SK-N-MC (cell line): ENCODE measurements at regions not wholly inside any gene's neighbourhood (a gene's known extent, or its start where the extent isn't known, plus 50 kb on each side); places are given as distances from the start of the nearest gene placed in this dataset.
A peak's percentile ranks its signal among the peaks of the same experiment; 100 is the strongest.

Experiments
- DNase-seq: peaks from one replicate; pipeline ENCODE4 v3.0.0-alpha.2; 2011; ENCODE audit warnings: low read depth, low spot score
- H3K27ac ChIP-seq: fragments of 200-600 bp; sonication (generic); 2 replicates; pipeline ENCODE4 v1.5.1; 2016; ENCODE audit warnings: mixed run types
- H3K36me3 ChIP-seq: fragments of 200-600 bp; sonication (generic); 2 replicates; pipeline ENCODE4 v1.6.1; 2017; ENCODE audit warnings: antibody characterized with exemption, low read length, mixed read lengths; ENCODE audit not compliant: insufficient read depth
- H3K4me3 ChIP-seq: fragments of 200-600 bp; sonication (generic); 2 replicates; pipeline ENCODE4 v1.5.1; 2016
- H3K9ac ChIP-seq: fragments of 200-600 bp; sonication (generic); 2 replicates; pipeline ENCODE4 v1.8.0; 2017; ENCODE audit warnings: mixed run types, mixed read lengths; ENCODE audit not compliant: insufficient read length
- H3K9me3 ChIP-seq: fragments of 200-600 bp; sonication (generic); 2 replicates; pipeline ENCODE4 v1.6.1; 2017; ENCODE audit warnings: low read depth, mild to moderate bottlenecking, antibody characterized with exemption, low read length, moderate library complexity, mixed read lengths
- EZH2 ChIP-seq: fragments of 200-600 bp; sonication (generic); IDR thresholded peaks from one replicate; pipeline ENCODE4 v1.6.1; 2017; ENCODE audit warnings: antibody characterized with exemption
- FOXP2 ChIP-seq: optimal IDR thresholded peaks from 2 replicates; pipeline ENCODE3; 2011; ENCODE audit warnings: mild to moderate bottlenecking, moderate library complexity; ENCODE audit not compliant: insufficient read depth; ENCODE audit errors: extremely low read length, control extremely low read depth
- POLR2AphosphoS5 ChIP-seq: IDR thresholded peaks from 2 replicates; pipeline ENCODE4 v1.6.1; 2012; ENCODE audit warnings: mild to moderate bottlenecking, low read depth, low read length, borderline replicate concordance

- TF ChIP-seq EZH2, result no peak
- H3K9ac ChIP-seq, result no peak overlapping the region
These were observed 1015.2 kb upstream of the PHF14 start for GRCh38 chr7:9958486-9958885.

DNA sequence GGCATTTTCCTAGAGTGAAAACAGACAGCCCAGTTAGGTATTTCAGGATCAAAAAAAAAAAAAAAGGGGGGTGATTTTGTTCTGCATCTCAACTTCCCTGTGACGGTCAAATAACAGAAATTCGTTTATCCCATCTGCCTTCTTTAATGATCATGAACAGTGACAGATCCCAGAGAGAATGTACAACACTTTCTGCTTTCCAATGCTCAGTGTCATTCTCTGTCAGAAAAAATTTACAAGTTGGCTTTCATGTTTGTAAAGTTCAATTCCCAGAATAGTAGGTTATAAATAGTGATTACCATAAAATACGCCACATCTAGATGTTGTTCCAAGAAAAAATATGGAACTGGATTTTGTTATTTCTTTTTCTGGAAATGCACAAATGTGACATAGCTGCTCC lies 1013.2 kb upstream of the PHF14 start:
- Histone ChIP-seq H3K9ac (no peak overlapping the region), H3K9me3 (no peaks in the 10 kb centered on the region), H3K27ac (no peak overlapping the region), H3K36me3 (no peaks in the 10 kb centered on the region), H3K4me3 (no peak overlapping the region)
- TF ChIP-seq POLR2AphosphoS5, result no peak
- TF ChIP-seq FOXP2, result no peak
- TF ChIP-seq EZH2, result no peak
- DNase-seq, result no peak

More at GRCh38 chr7:9958486-9958885, 1015.2 kb upstream of the PHF14 start:
- no peak for DNase-seq
- H3K27ac ChIP-seq, result no peak overlapping the region
- H3K9me3 ChIP-seq, result no peaks in the 10 kb centered on the region
- H3K4me3 ChIP-seq, result no peak overlapping the region
- no peaks in the 10 kb centered on the region for H3K36me3 ChIP-seq

DNA sequence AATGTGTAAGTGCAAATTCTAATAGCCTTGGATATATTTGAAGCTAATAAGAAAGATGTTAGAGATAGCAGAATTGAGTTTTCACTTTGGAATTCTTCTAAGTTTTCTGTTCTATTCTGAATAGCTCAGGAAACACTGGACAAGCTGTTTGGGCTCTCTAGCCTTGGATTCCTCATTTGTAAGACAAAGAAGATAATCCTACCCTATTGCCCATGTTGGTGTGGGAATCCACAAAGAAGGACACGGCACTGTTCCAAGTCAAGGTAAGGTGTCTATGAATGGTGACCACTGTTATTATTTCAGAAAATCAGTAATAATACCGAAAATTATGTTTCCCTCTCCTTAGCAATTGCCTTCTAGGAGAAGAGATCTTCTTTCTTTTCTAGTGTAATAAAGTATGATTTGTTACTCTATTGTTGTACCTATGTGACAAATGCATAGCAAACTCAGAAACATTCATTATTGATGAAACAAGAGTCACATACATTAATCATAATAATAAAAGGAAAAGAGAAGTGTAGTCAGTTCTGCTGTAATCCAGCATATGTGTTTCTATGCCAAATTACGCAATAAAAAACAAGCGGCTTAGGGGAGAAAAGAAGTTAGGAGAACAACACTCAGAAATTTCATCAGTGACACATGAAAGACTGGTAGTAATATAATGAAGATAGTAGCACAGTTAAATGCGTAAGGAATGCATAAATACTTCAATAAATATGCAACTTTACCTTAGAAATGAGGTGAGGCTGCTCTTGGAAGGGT lies 1012.3 kb upstream of the PHF14 start:
- Histone ChIP-seq H3K9ac (no peak overlapping the region), H3K36me3 (no peaks in the 10 kb centered on the region), H3K27ac (no peak overlapping the region), H3K4me3 (no peak overlapping the region), H3K9me3 (no peaks in the 10 kb centered on the region)
- TF ChIP-seq FOXP2 (no peak), EZH2 (no peak), POLR2AphosphoS5 (no peak)
- DNase-seq, result no peak

- Histone ChIP-seq H3K9ac (no peak overlapping the region), H3K27ac (no peak overlapping the region), H3K9me3 (no peaks in the 10 kb centered on the region), H3K36me3 (no peaks in the 10 kb centered on the region), H3K4me3 (no peak overlapping the region)
- TF ChIP-seq POLR2AphosphoS5 (no peak), EZH2 (no peak), FOXP2 (no peak)
- DNase-seq, result no peak
These were observed 1010.9 kb upstream of the PHF14 start for GRCh38 chr7:9962742-9963141.

DNA sequence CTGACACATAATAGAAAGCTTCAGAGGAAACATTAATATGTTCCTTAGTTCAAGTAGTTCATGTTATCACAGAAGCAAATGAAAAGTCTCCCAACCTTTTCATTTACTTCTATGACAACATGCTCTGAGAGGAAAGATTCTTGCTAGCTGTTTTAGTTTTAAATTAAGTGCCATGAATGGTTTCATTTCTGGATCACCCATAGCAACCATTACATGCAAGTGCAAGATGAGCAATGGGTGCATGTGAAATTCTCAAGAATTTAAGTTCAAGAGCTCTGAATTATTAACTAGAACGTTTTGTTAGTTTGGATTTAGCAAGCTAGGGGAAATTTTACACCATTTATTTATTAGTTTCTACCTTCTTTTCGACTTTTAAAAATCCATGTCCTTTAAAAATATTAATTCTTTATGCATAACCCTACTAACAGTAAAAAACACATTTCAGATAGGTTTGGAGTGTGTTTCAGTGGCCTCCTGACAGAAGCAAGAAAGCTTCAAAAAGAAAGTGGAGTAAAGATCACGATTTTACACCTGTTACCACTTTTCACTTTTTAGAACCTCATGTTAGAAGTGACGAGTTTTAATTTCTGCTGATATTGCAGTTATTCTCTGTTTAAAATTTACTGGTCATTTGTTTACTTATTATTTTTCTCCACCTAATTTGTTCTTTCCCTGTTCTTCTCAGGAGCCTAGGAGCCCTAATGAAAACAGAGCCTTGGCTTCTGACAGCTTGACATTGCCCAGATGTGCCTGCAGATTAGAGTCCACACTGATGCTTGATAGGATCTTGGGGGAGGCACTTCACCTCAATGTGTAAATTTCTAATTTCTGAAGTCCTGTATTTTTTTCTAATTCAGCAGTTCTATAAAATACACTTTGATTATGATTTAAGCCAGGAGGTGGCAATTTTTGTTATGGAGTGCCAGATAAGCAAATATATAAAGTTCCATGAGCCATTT lies 995.3 kb upstream of the PHF14 start:
- Histone ChIP-seq H3K27ac (no peak overlapping the region), H3K9ac (no peak overlapping the region), H3K9me3 (no peaks in the 10 kb centered on the region), H3K4me3 (no peak overlapping the region), H3K36me3 (no peaks in the 10 kb centered on the region)
- no peak for DNase-seq
- TF ChIP-seq FOXP2 (no peak), POLR2AphosphoS5 (no peak), EZH2 (no peak)

- Histone ChIP-seq H3K9me3 (no peaks in the 10 kb centered on the region), H3K36me3 (no peaks in the 10 kb centered on the region), H3K4me3 (no peak overlapping the region), H3K9ac (no peak overlapping the region), H3K27ac (no peak overlapping the region)
- DNase-seq, result peak; percentile 16
- TF ChIP-seq FOXP2 (no peak), POLR2AphosphoS5 (no peak), EZH2 (no peak)
These were observed 991.8 kb upstream of the PHF14 start for GRCh38 chr7:9981742-9982349.

GRCh38 chr7:9983048-9983447 lies 990.6 kb upstream of the PHF14 start:
- no peak for TF ChIP-seq EZH2
- no peak for TF ChIP-seq FOXP2
- TF ChIP-seq POLR2AphosphoS5, result no peak
- no peak for DNase-seq
- H3K9ac ChIP-seq, result no peak overlapping the region
- H3K9me3 ChIP-seq, result no peaks in the 10 kb centered on the region
- no peak overlapping the region for H3K27ac ChIP-seq
- no peak overlapping the region for H3K4me3 ChIP-seq
- no peaks in the 10 kb centered on the region for H3K36me3 ChIP-seq

GRCh38 chr7:10015687-10016086 lies 958.0 kb upstream of the PHF14 start:
- no peaks in the 10 kb centered on the region for H3K9me3 ChIP-seq
- H3K36me3 ChIP-seq, result no peaks in the 10 kb centered on the region
- no peak overlapping the region for H3K9ac ChIP-seq
- no peak overlapping the region for H3K4me3 ChIP-seq
- no peak for TF ChIP-seq FOXP2
- no peak for TF ChIP-seq POLR2AphosphoS5
- TF ChIP-seq EZH2, result no peak
- DNase-seq, result no peak
- H3K27ac ChIP-seq, result no peak overlapping the region

DNA sequence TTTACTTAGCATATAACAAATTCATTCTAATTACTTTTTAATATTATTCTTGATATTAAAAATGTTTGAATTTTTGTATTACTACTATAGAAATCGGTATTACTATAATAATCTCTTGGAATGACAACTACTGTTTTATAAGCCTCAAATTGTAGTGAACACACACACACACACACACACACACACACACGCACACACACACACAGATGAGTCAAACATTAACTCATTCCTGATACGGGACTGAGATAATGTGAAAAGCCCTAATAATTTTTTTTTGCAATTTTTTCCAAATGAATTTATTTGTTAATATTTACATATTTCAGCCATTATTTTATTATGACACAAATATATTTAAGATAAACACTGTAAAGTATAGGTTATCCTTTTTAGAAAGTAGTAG lies 951.2 kb upstream of the PHF14 start:
- TF ChIP-seq FOXP2 (no peak), EZH2 (no peak), POLR2AphosphoS5 (no peak)
- Histone ChIP-seq H3K9me3 (no peaks in the 10 kb centered on the region), H3K4me3 (no peak overlapping the region), H3K9ac (no peak overlapping the region), H3K36me3 (no peaks in the 10 kb centered on the region), H3K27ac (no peak overlapping the region)
- no peak for DNase-seq
